Hepatocyte (in vitro differentiated cells): ENCODE measurements at regions not wholly inside any gene's neighbourhood (a gene's known extent, or its start where the extent isn't known, plus 50 kb on each side); places are given as distances from the start of the nearest gene placed in this dataset.

ENCODE experiments used
- DNase-seq: peaks from one replicate; pipeline ENCODE4 v3.0.0-alpha.2; 2016; ENCODE audit warnings: low spot score
- H2AFZ ChIP-seq: fragments of 200-600 bp; sonication (generic); 2 replicates; pipeline ENCODE4 v1.6.0; 2016; ENCODE audit warnings: antibody characterized with exemption, mild to moderate bottlenecking
- H3K27ac ChIP-seq: fragments of 200-600 bp; sonication (generic); 2 replicates; pipeline ENCODE4 v1.5.1; 2016; ENCODE audit warnings: mild to moderate bottlenecking
- H3K27me3 ChIP-seq: fragments of 200-600 bp; sonication (generic); 2 replicates; pipeline ENCODE4 v1.6.1; 2016
- H3K36me3 ChIP-seq: fragments of 200-600 bp; sonication (generic); replicated peaks from 2 replicates; pipeline ENCODE4 v1.5.1; 2016; ENCODE audit warnings: low read depth; ENCODE audit not compliant: insufficient read depth
- H3K4me1 ChIP-seq: fragments of 200-600 bp; sonication (generic); 2 replicates; pipeline ENCODE4 v1.5.1; 2016; ENCODE audit warnings: mild to moderate bottlenecking, moderate library complexity; ENCODE audit not compliant: insufficient read depth
- H3K4me2 ChIP-seq: fragments of 200-600 bp; sonication (generic); 2 replicates; pipeline ENCODE4 v1.6.0; 2016
- H3K4me3 ChIP-seq: fragments of 200-600 bp; sonication (generic); 2 replicates; pipeline ENCODE4 v1.5.1; 2016; ENCODE audit warnings: mild to moderate bottlenecking
- H3K79me2 ChIP-seq: fragments of 200-600 bp; sonication (generic); 2 replicates; pipeline ENCODE4 v1.6.0; 2017; ENCODE audit warnings: mild to moderate bottlenecking
- H3K9me2 ChIP-seq: fragments of 200-600 bp; sonication (generic); replicated peaks from 2 replicates; pipeline ENCODE4 v1.6.0; 2017; ENCODE audit warnings: mild to moderate bottlenecking; ENCODE audit not compliant: insufficient read depth
- H3K9me3 ChIP-seq: fragments of 200-600 bp; sonication (generic); 2 replicates; pipeline ENCODE4 v1.5.1; 2016; ENCODE audit warnings: low read depth, mild to moderate bottlenecking
- H4K20me1 ChIP-seq: fragments of 200-600 bp; sonication (generic); 2 replicates; pipeline ENCODE4 v1.6.0; 2016; ENCODE audit warnings: mild to moderate bottlenecking; ENCODE audit not compliant: insufficient read depth, poor library complexity, severe bottlenecking
- EZH2 ChIP-seq: fragments of 200-600 bp; sonication (generic); IDR thresholded peaks from 2 replicates; pipeline ENCODE4 v1.6.1; 2016; ENCODE audit warnings: antibody characterized with exemption, mild to moderate bottlenecking, borderline replicate concordance
- EZH2phosphoT487 ChIP-seq: fragments of 200-600 bp; sonication (generic); IDR thresholded peaks from one replicate; pipeline ENCODE4 v1.6.1; 2018; ENCODE audit warnings: antibody characterized with exemption, mild to moderate bottlenecking, low read depth, moderate library complexity; ENCODE audit not compliant: unreplicated experiment, severe bottlenecking
- WGBS: methylation state at CpG from one replicate; pipeline ENCODE4 v1.1.6; 2016; ENCODE audit warnings: low lambda C conversion rate; ENCODE audit errors: missing lambda C conversion rate; 5-methylcytosine and 5-hydroxymethylcytosine counted together
- TF ChIP-seq, protein P1 (sequence below): fragments of 200-600 bp; sonication (generic); IDR thresholded peaks from 2 replicates; pipeline ENCODE4 v1.5.1; 2016; ENCODE audit warnings: antibody characterized with exemption, mild to moderate bottlenecking; ENCODE audit not compliant: poor library complexity

DNA sequence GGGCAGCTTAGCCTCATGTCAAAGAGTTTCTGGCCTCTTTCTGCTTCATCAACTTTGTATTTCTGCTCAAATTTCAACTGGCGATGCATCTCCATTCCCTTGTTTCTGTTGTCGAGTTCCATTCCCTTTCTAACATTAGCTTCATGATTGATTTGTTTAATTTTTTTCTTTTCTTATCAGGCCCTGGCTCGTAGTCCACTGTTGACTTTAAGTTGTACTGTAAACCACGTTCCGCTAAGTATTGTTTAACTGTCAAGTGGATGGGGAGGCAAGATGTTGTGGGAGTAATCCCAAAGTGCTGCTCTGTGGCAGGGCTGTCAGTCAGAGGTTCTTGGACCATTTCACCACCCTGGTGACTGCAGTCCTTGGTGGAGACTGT, 309.1 kb downstream of the PSAT1 start:
- Histone ChIP-seq H3K27ac (peak overlapping the region; percentile 5), H3K4me3 (no peak overlapping the region), H3K4me2 (peak overlapping the region; percentile 69), H3K9me3 (no peaks in the 10 kb centered on the region), H3K79me2 (no peaks in the 10 kb centered on the region), H3K27me3 (no peaks in the 10 kb centered on the region), H3K4me1 (peaks cover 15% of the 10 kb centered on the region), H2AFZ (peak overlapping the region; percentile 8), H4K20me1 (no peaks in the 10 kb centered on the region), H3K36me3 (no peaks in the 10 kb centered on the region), H3K9me2 (no peaks in the 10 kb centered on the region)
- WGBS = 33% methylated on average over 5 of the region's 5 CpGs
- DNase-seq = no peak
- no peak for TF ChIP-seq EZH2phosphoT487
- TF ChIP-seq EZH2 = no peak
- TF ChIP-seq, protein P1, sequence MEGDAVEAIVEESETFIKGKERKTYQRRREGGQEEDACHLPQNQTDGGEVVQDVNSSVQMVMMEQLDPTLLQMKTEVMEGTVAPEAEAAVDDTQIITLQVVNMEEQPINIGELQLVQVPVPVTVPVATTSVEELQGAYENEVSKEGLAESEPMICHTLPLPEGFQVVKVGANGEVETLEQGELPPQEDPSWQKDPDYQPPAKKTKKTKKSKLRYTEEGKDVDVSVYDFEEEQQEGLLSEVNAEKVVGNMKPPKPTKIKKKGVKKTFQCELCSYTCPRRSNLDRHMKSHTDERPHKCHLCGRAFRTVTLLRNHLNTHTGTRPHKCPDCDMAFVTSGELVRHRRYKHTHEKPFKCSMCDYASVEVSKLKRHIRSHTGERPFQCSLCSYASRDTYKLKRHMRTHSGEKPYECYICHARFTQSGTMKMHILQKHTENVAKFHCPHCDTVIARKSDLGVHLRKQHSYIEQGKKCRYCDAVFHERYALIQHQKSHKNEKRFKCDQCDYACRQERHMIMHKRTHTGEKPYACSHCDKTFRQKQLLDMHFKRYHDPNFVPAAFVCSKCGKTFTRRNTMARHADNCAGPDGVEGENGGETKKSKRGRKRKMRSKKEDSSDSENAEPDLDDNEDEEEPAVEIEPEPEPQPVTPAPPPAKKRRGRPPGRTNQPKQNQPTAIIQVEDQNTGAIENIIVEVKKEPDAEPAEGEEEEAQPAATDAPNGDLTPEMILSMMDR = no peak

DNA sequence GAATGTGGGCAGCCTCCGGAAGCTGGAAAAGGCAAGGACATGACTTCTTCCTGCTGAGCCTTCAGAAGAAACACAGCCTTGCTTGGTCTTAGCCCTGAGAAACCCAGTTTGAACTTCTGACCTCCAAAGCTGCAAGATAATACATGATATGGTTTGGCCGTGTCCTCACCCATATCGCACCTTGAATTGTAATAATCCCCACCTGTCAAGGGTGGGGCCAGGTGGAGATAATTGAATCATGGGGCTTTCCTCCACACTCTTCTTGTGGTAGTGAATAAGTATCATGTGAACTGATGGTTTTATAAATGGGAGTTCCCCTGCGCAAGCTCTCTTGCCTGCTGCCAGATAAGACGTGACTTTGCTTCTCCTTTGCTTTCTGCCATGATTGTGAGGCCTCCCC, 310.9 kb downstream of the PSAT1 start:
- H3K4me2 ChIP-seq = no peak overlapping the region
- no peak overlapping the region for H3K4me3 ChIP-seq
- TF ChIP-seq EZH2 (no peak), EZH2phosphoT487 (no peak)
- TF ChIP-seq, protein P1 = no peak
- H3K4me1 ChIP-seq = peaks cover 15% of the 10 kb centered on the region
- DNase-seq = no peak
- no peaks in the 10 kb centered on the region for H3K9me3 ChIP-seq
- WGBS = 86% methylated on average over 5 of the region's 5 CpGs
- no peak overlapping the region for H3K27ac ChIP-seq
- H2AFZ ChIP-seq = no peak overlapping the region
- no peaks in the 10 kb centered on the region for H3K36me3 ChIP-seq
- H3K9me2 ChIP-seq = no peaks in the 10 kb centered on the region
- no peaks in the 10 kb centered on the region for H4K20me1 ChIP-seq
- H3K27me3 ChIP-seq = no peaks in the 10 kb centered on the region
- no peaks in the 10 kb centered on the region for H3K79me2 ChIP-seq

DNA sequence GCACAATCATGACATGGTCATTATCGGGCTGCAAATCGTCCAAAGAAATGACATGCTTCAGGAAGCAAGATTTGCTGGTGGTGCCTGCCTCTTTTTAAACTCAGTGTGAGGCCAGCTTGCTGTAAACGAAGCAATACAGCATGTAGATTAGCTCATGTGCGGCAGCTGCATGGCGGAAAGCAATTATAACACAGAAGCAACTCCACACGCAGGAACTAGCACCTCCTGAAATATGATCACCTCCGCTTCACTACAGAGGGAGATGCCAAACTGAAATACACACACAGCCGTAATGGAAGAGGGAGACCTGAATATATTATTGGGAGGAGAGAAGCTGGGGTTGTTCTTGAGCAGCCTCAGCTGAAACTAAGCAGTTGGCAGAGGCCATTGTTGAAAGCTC, 312.5 kb downstream of the PSAT1 start:
- Histone ChIP-seq H3K79me2 (no peaks in the 10 kb centered on the region), H3K4me2 (no peak overlapping the region), H4K20me1 (no peaks in the 10 kb centered on the region), H3K4me1 (peaks cover 15% of the 10 kb centered on the region), H3K9me2 (no peaks in the 10 kb centered on the region), H3K36me3 (no peaks in the 10 kb centered on the region), H3K9me3 (no peaks in the 10 kb centered on the region), H3K27me3 (no peaks in the 10 kb centered on the region), H2AFZ (no peak overlapping the region), H3K27ac (no peak overlapping the region), H3K4me3 (no peak overlapping the region)
- no peak for TF ChIP-seq EZH2phosphoT487
- WGBS = 83% methylated on average over 8 of the region's 8 CpGs
- no peak for DNase-seq

DNA sequence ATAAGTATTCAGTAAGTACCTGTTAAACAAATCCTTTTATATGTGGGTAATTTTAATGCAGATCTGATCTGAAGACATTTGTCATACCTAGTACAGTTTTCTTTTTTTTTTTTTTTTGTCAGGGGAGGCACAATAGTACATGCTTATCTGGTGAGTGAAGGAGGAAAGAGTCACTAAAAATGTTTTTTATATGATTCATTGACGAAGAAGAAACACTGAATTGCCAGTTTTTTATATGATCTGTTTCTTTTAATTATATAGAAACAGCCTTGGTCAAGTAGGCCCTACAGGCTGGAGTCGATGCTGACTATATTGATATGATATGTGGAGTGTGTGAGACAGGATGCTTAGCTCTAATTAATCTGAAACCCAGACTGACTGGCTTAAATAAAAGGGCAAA, 315.2 kb downstream of the PSAT1 start:
- Histone ChIP-seq H3K4me2 (no peak overlapping the region), H3K27me3 (no peaks in the 10 kb centered on the region), H3K4me3 (no peak overlapping the region), H3K27ac (no peak overlapping the region), H4K20me1 (no peaks in the 10 kb centered on the region), H3K36me3 (no peaks in the 10 kb centered on the region), H2AFZ (no peak overlapping the region), H3K9me3 (no peaks in the 10 kb centered on the region), H3K9me2 (no peaks in the 10 kb centered on the region), H3K4me1 (no peaks in the 10 kb centered on the region), H3K79me2 (no peaks in the 10 kb centered on the region)
- 67% methylated on average over 2 of the region's 2 CpGs for WGBS
- no peak for DNase-seq
- TF ChIP-seq, protein P1 = no peak
- no peak for TF ChIP-seq EZH2phosphoT487
- TF ChIP-seq EZH2 = no peak
